ENCODE measurements at regions not wholly inside any gene's neighbourhood (a gene's known extent, or its start where the extent isn't known, plus 50 kb on each side); places are given as distances from the start of the nearest gene placed in this dataset.

DNA sequence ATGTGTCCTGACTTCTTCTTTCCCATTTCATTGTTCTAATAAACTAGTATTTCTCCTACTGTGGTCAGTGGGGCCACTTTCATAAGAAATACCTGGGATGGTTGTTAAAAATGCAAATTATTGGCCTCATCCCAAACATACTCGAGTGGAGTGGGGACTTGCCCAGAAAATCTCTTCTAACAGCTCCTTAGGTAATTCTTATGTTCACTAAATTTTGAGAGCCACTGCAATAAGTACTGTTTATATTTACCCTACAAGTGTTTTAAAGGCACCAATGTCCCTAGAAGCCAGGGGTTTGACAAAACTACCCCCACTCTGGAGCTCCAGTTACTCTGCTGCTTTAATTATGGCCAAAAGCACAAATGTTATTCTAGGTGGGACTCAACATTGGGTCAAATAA, 70.0 kb upstream of the ACP3 start:
- no peak for DNase-seq (ENCODE audit: extremely low spot score)
- ChIA-PET POLR2A (no interaction called here), CTCF (interaction anchor here (1.3 to 7.0 kb wide), 4 partner anchors 16 to 96 kb away, joined by 3 to 60 read pairs (median 4); no protein-coding TSS in a partner anchor)
- TF ChIP-seq, protein P1, sequence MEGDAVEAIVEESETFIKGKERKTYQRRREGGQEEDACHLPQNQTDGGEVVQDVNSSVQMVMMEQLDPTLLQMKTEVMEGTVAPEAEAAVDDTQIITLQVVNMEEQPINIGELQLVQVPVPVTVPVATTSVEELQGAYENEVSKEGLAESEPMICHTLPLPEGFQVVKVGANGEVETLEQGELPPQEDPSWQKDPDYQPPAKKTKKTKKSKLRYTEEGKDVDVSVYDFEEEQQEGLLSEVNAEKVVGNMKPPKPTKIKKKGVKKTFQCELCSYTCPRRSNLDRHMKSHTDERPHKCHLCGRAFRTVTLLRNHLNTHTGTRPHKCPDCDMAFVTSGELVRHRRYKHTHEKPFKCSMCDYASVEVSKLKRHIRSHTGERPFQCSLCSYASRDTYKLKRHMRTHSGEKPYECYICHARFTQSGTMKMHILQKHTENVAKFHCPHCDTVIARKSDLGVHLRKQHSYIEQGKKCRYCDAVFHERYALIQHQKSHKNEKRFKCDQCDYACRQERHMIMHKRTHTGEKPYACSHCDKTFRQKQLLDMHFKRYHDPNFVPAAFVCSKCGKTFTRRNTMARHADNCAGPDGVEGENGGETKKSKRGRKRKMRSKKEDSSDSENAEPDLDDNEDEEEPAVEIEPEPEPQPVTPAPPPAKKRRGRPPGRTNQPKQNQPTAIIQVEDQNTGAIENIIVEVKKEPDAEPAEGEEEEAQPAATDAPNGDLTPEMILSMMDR (IDR thresholded peaks at IDR 0.05; ENCODE audit: control extremely low read depth, extremely low read depth, low read depth, missing control alignments), result no peak

DNA sequence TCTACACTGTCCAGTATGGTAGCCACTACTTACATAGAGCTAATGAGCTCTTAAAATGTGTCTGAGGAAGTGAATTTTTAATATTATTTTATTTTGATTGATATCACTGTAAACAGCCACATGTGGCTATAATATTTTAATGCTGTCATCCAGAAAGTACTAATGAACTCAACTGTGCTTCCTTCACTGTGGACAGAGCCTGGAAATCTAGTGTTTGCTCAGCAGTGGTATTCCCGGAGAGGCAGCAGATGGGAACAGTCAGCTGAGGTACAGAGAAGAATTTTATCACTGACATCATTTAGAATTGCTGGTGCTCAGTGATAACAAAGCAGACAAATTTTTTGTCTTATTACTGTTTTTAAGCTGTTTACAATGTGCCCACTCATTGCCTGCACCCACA, 68.7 kb upstream of the ACP3 start:
- DNase-seq (ENCODE audit: extremely low spot score), result no peak
- TF ChIP-seq, protein P1 (IDR thresholded peaks at IDR 0.05; ENCODE audit: control extremely low read depth, extremely low read depth, low read depth, missing control alignments), result no peak
- ChIA-PET POLR2A (no interaction called here), CTCF (interaction anchor here (0.5 to 7.0 kb wide), 9 partner anchors 9 to 95 kb away, joined by 3 to 60 read pairs (median 3); no protein-coding TSS in a partner anchor)

DNA sequence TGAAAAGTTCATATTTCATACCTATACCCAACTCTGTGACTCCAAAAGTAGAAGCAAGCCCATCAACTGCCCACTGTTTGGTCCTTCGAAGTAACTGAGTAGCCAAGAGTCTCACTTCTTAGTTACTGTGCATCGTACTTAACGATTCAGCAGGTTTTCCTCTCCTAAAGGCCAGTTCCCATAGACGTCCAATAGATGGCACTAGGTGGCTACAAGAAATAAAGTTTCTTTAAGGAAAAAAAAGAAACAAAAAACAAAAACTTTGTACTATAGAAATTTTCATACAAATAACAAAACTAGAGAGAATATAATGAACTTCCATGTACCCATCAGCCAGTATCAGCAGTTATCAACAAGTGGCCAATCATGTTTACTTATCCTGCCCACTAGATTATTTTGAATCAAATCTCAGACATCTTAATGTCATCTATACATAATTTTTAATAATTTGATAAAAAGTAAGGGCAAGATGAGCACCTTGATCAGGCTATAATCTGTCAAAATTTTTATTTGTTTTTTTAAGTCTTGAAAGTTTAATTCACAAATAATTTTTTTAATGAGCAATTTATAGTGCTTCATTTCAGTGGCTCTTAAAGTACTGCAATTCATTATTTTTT, 63.8 kb upstream of the ACP3 start:
- POLR2A ChIA-PET, result no interaction called here
- CTCF ChIA-PET, result interaction anchor here (1.0 to 7.0 kb wide), 2 partner anchors 90 to 93 kb away, joined by 5 to 60 read pairs; no protein-coding TSS in a partner anchor
- TF ChIP-seq, protein P1 (IDR thresholded peaks at IDR 0.05; ENCODE audit: control extremely low read depth, extremely low read depth, low read depth, missing control alignments), result peak; percentile 66
- DNase-seq (ENCODE audit: extremely low spot score), result peak; percentile 59

DNA sequence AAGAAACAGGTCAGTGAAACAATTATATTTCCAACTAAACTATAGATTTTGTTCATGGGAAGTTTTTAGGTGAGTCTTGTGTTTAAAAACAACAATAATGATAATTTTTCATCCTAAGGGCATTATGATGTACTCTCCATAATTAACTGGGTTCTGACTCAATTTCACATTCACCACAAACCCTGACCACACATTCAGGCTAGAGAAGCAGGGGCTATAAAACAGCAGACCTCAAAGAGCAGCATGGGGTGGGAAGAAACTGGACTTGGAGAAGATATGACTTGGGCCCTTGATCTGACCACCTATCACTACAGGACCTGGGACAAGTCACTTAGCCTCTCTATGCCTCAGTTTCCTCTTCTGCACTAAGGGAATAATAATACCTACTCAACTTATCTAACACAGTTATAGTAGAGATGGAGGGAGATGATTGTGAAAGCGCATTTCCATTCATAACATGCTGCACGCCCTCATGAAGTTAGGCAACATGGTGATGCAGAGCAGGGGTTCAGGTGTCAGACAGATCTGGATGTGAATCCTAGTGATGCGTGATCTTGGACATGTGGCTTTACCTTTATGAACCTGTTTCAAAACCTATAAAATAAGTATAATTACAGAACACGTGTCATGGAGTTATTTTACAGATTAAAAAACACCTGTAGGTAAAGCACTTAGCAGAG, 63.0 kb upstream of the ACP3 start:
- TF ChIP-seq, protein P1 (IDR thresholded peaks at IDR 0.05; ENCODE audit: control extremely low read depth, extremely low read depth, low read depth, missing control alignments), result no peak
- POLR2A ChIA-PET, result no interaction called here
- no peak for DNase-seq (ENCODE audit: extremely low spot score)
- CTCF ChIA-PET, result interaction anchor here (1.1 to 1.5 kb wide), 6 partner anchors 16 to 388 kb away, joined by 3 to 12 read pairs (median 4); no protein-coding TSS in a partner anchor

DNA sequence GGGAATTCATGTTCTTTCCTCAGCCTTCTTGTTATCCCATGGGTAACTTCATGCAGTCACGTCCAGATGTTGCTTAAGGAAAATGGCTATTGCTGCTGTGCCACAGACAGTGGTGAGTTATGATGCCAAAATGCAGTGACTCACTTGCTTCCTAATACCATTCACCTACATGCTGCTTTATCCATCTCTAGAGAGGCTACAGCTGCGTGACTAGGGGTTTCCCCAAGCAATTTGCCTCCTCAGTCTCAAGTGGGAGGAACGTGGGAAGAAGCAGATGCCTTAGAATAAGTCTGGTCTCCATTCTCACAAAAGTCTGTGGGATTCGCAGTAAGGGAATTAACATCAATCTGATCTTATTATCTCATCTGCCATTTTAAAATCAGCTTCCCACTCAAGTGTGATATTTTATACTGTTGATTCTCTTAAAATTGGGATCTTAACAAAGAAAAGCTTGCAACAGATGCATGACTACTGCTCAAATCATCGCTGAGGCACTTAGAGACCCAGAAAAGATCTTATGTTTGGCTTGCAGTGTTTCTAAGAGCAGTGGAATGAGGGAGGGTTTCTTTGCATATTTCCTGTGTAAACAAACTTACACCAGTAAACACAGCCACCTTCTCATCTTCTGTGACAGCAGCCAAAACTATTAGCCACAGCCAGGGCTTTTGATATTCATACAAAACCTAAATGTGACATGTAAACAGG, 62.0 kb upstream of the ACP3 start:
- TF ChIP-seq, protein P1 (IDR thresholded peaks at IDR 0.05; ENCODE audit: control extremely low read depth, extremely low read depth, low read depth, missing control alignments), result no peak
- no peak for DNase-seq (ENCODE audit: extremely low spot score)
- POLR2A ChIA-PET, result no interaction called here
- CTCF ChIA-PET, result interaction anchor here (1.1 to 1.5 kb wide), 6 partner anchors 15 to 387 kb away, joined by 3 to 12 read pairs (median 4); no protein-coding TSS in a partner anchor

DNA sequence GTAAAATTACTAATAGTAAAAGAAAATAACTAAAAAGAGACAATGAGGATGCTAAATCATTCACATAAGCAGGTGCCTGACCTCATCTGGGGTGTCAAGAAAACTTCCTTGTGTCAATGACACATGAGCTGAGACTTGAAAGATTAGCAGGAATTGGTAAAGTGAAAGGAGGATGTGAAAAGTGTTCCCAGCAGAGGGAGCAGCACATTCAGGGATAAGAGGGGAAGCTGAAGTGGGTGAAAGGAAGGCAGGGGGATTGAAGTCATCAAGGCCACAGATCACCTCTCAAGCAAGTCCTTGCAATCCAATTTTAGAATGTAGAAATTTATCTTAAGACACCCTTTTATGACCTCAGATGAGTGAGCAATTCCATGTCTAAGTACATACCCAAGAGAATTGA, 60.2 kb upstream of the ACP3 start:
- no peak for DNase-seq (ENCODE audit: extremely low spot score)
- ChIA-PET CTCF (interaction anchor here (0.7 to 6.3 kb wide), 9 partner anchors 8 to 141 kb away, joined by 3 to 33 read pairs (median 4); no protein-coding TSS in a partner anchor), POLR2A (no interaction called here)
- TF ChIP-seq, protein P1 (IDR thresholded peaks at IDR 0.05; ENCODE audit: control extremely low read depth, extremely low read depth, low read depth, missing control alignments), result peak; percentile 26
